GM08714 (cell line): ENCODE measurements at regions not wholly inside any gene's neighbourhood (a gene's known extent, or its start where the extent isn't known, plus 50 kb on each side); places are given as distances from the start of the nearest gene placed in this dataset.

Experiments used
- H3K4me3 ChIP-seq: fragments of 200-500 bp; sonication (Bioruptor generic); 2 replicates; pipeline ENCODE4 v1.5.1; 2014; ENCODE audit warnings: mild to moderate bottlenecking, low read length, inconsistent platforms
- ZNF274 ChIP-seq: IDR thresholded peaks from 2 replicates; pipeline ENCODE4 v1.6.1; 2012; ENCODE audit warnings: mild to moderate bottlenecking, low read depth, low read length

GRCh38 chr6:138571181-138571580, 71.9 kb upstream of the NHSL1 start:
- H3K4me3 ChIP-seq = no peak overlapping the region

GRCh38 chr6:138571585-138572166, 72.4 kb upstream of the NHSL1 start:
- H3K4me3 ChIP-seq = peak overlapping the region; percentile 14; the same call in 1 of the 2 replicates
- TF ChIP-seq ZNF274 = no peak

More at GRCh38 chr6:138571181-138571580, 71.9 kb upstream of the NHSL1 start:
- TF ChIP-seq ZNF274 = no peak

- peak overlapping the region; percentile 14; the same call in 1 of the 2 replicates for H3K4me3 ChIP-seq
- no peak for TF ChIP-seq ZNF274
Measured at GRCh38 chr6:138572167-138572875, 73.0 kb upstream of the NHSL1 start.

GRCh38 chr6:138572885-138573284, 73.6 kb upstream of the NHSL1 start:
- no peak for TF ChIP-seq ZNF274
- H3K4me3 ChIP-seq = no peak overlapping the region

GRCh38 chr6:138575257-138575656, 76.0 kb upstream of the NHSL1 start:
- TF ChIP-seq ZNF274 = no peak
- H3K4me3 ChIP-seq = no peak overlapping the region

- TF ChIP-seq ZNF274 = no peak
- H3K4me3 ChIP-seq = no peak overlapping the region
Measured at GRCh38 chr6:138576313-138576712, 77.0 kb upstream of the NHSL1 start.

GRCh38 chr6:138577151-138577915, 78.0 kb upstream of the NHSL1 start:
- TF ChIP-seq ZNF274 = no peak
- H3K4me3 ChIP-seq = no peak overlapping the region

GRCh38 chr6:138580040-138580439, 80.7 kb upstream of the NHSL1 start:
- H3K4me3 ChIP-seq = no peak overlapping the region
- no peak for TF ChIP-seq ZNF274

GRCh38 chr6:138580801-138581200, 81.5 kb upstream of the NHSL1 start:
- TF ChIP-seq ZNF274 = no peak

GRCh38 chr6:138582573-138582972, 83.3 kb upstream of the NHSL1 start:
- TF ChIP-seq ZNF274 = no peak
- no peak overlapping the region for H3K4me3 ChIP-seq

More at GRCh38 chr6:138580801-138581200, 81.5 kb upstream of the NHSL1 start:
- H3K4me3 ChIP-seq = no peak overlapping the region

GRCh38 chr6:138586638-138587037, 87.3 kb upstream of the NHSL1 start:
- TF ChIP-seq ZNF274 = no peak
- no peak overlapping the region for H3K4me3 ChIP-seq

- TF ChIP-seq ZNF274 = no peak
- H3K4me3 ChIP-seq = no peak overlapping the region
Measured at GRCh38 chr6:138588805-138589434, 89.6 kb upstream of the NHSL1 start.

GRCh38 chr6:138590796-138591709, 91.8 kb upstream of the NHSL1 start:
- no peak for TF ChIP-seq ZNF274

GRCh38 chr6:138592749-138593123, 93.4 kb upstream of the NHSL1 start:
- H3K4me3 ChIP-seq = peak overlapping the region; percentile 51; the same call in 1 of the 2 replicates
- no peak for TF ChIP-seq ZNF274

More at GRCh38 chr6:138590796-138591709, 91.8 kb upstream of the NHSL1 start:
- H3K4me3 ChIP-seq = no peak overlapping the region
